ENCODE measurements at regions not wholly inside any gene's neighbourhood (a gene's known extent, or its start where the extent isn't known, plus 50 kb on each side); places are given as distances from the start of the nearest gene placed in this dataset.

- H3K27ac ChIP-seq = no peak overlapping the region
- peaks cover 0 to 11% (median 0%) of the 10 kb centered on the region in 11 donors for H3K9me3 ChIP-seq
- ATAC-seq (no peak), DNase-seq (no peak)
- no peaks in the 10 kb centered on the region for H3K4me1 ChIP-seq
- 90 to 91% methylated on average over 5 of the region's 5 CpGs for WGBS, 2 donors
- H3K4me3 ChIP-seq = no peak overlapping the region
- TF ChIP-seq CTCF (IDR thresholded peaks at IDR 0.05) = no peak
- intact Hi-C loops (cut with DNase I) = no loop called here
- no peaks in the 10 kb centered on the region for H3K36me3 ChIP-seq
- H3K27me3 ChIP-seq = peaks cover 0 to 5% (median 0%) of the 10 kb centered on the region in 7 donors
Observed at GRCh38 chr18:32588191-32588590, 117.5 kb upstream of the GAREM1 start.

DNA sequence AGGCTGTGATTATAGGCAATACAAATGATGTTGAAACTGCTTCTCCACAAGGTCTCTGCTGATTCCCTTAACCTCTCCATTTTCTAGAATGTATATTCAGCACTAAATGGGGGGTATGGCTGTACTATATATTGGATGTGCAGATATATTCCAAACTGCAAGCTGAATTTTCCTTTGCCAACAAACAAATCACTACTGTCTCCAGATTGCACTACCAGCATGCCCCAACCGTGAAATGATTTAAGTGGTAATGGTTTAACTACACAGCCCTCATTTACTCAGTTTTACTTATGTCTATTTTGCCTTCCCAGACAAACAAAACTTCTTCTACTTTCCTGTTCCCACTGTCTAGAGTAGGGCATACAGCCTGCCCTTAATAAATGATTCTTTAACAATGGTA lies 112.7 kb upstream of the GAREM1 start:
- WGBS, 2 donors = 81 to 93% methylated on average over 1 of the region's 1 CpG
- intact Hi-C loops (cut with DNase I) = no loop called here
- no peak for ATAC-seq

DNA sequence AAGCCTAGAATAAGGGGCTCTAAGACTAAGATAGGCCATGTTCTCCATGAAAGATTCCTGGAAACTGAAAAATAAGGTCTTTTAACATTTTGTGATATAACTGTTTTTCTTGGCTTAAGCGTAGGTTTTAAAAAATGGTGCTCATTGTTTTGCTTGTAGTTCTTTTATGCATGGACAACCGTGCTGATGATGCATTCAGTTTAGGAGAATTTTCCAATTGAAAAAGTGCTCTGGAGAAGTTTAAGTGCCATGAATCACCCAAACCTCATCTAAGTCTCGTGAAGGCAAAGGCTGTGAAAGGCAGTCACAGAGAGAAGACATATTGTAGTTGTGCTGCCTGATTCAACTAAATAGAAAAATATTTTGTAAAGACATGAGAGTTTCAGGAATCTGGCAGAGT lies 111.8 kb upstream of the GAREM1 start:
- no peak for DNase-seq
- Histone ChIP-seq H3K36me3 (no peaks in the 10 kb centered on the region), H3K4me3 (no peak overlapping the region), H3K27me3 (peaks cover 0 to 15% (median 0%) of the 10 kb centered on the region in 7 donors), H3K4me1 (no peaks in the 10 kb centered on the region), H3K27ac (no peak overlapping the region), H3K9me3 (peaks cover 0 to 5% (median 0%) of the 10 kb centered on the region in 11 donors)
- no peak for ATAC-seq
- intact Hi-C loops (cut with DNase I) = no loop called here
- no peak for TF ChIP-seq CTCF (IDR thresholded peaks at IDR 0.05)
- WGBS, 2 donors = 50 to 55% methylated on average over 3 of the region's 3 CpGs

More for the DNA sequence above, 112.7 kb upstream of the GAREM1 start:
- DNase-seq = no peak
- Histone ChIP-seq H3K27ac (no peak overlapping the region), H3K4me1 (no peaks in the 10 kb centered on the region), H3K36me3 (no peaks in the 10 kb centered on the region), H3K9me3 (peaks cover 0 to 5% (median 0%) of the 10 kb centered on the region in 11 donors), H3K4me3 (no peak overlapping the region), H3K27me3 (peaks cover 0 to 10% (median 0%) of the 10 kb centered on the region in 7 donors)
- no peak for TF ChIP-seq CTCF (IDR thresholded peaks at IDR 0.05)

- ATAC-seq = no peak
- Histone ChIP-seq H3K27me3 (peaks cover 0 to 15% (median 0%) of the 10 kb centered on the region in 7 donors), H3K4me3 (no peak overlapping the region), H3K9me3 (peaks cover 0 to 5% (median 0%) of the 10 kb centered on the region in 11 donors), H3K27ac (no peak overlapping the region), H3K36me3 (no peaks in the 10 kb centered on the region), H3K4me1 (peaks cover 0 to 10% (median 0%) of the 10 kb centered on the region in 9 donors)
- no peak for TF ChIP-seq CTCF (IDR thresholded peaks at IDR 0.05)
- 76 to 83% methylated on average over 2 of the region's 2 CpGs for WGBS, 2 donors
- DNase-seq = no peak
- intact Hi-C loops (cut with DNase I) = no loop called here
Observed at GRCh38 chr18:32577561-32577960, 106.9 kb upstream of the GAREM1 start.

All from heart right ventricle (tissue), 16 donors.